H1 (cell line): ENCODE measurements at regions not wholly inside any gene's neighbourhood (a gene's known extent, or its start where the extent isn't known, plus 50 kb on each side); places are given as distances from the start of the nearest gene placed in this dataset.

Source experiments
- CHD1 ChIP-seq: IDR thresholded peaks from 2 replicates; pipeline ENCODE4 v1.6.1; 2012; ENCODE audit warnings: low read depth, low read length, improper control_type of control experiment
- EP300 ChIP-seq, 2 experiments: IDR thresholded peaks; 1 replicate in 1 of 2; 2 replicates in 1 of 2; pipeline ENCODE4 v1.6.1; 2011 to 2012; ENCODE audit warnings: low read depth in 2 of 2, low read length in 2 of 2, mild to moderate bottlenecking in 2 of 2, borderline replicate concordance in 1 of 2, inconsistent platforms in 1 of 2, moderate library complexity in 1 of 2
- EZH2 ChIP-seq: fragments of 200-600 bp; sonication (generic); IDR thresholded peaks from 2 replicates; pipeline ENCODE4 v1.7.1; 2012; ENCODE audit warnings: low read depth, mild to moderate bottlenecking, moderate library complexity, low read length, inconsistent platforms; ENCODE audit not compliant: severe bottlenecking
- GTF2F1 ChIP-seq: IDR thresholded peaks from 2 replicates; pipeline ENCODE4 v1.6.1; 2012; ENCODE audit warnings: low read depth, low read length, improper control_type of control experiment, borderline replicate concordance
- POLR2A ChIP-seq, 2 experiments: IDR thresholded peaks; 1 replicate in 1 of 2; 2 replicates in 1 of 2; pipeline ENCODE4 v1.6.1; 2011; ENCODE audit warnings: low read depth in 2 of 2, low read length in 2 of 2, mild to moderate bottlenecking in 2 of 2; ENCODE audit errors: control extremely low read depth in 1 of 2
- RAD21 ChIP-seq, 2 experiments: IDR thresholded peaks in 1 of 2; conservative IDR thresholded peaks in 1 of 2; 2 replicates each; pipeline ENCODE4 v1.6.1; 2011; ENCODE audit warnings: low read depth in 2 of 2, low read length in 2 of 2, improper control_type of control experiment in 1 of 2, inconsistent platforms in 1 of 2, mild to moderate bottlenecking in 1 of 2, moderate library complexity in 1 of 2
- SIX5 ChIP-seq: IDR thresholded peaks from 2 replicates; pipeline ENCODE4 v1.6.1; 2011; ENCODE audit warnings: mild to moderate bottlenecking, low read depth, low read length
- TEAD4 ChIP-seq: IDR thresholded peaks from 2 replicates; pipeline ENCODE4 v1.6.1; 2012; ENCODE audit warnings: low read depth, low read length, inconsistent platforms, mixed read lengths
- ZNF274 ChIP-seq: IDR thresholded peaks from 2 replicates; pipeline ENCODE4 v1.7.0; 2012; ENCODE audit warnings: low read length, borderline replicate concordance; ENCODE audit errors: extremely low read depth
- TF ChIP-seq, protein P1 (sequence below), 3 experiments: IDR thresholded peaks; 1 replicate in 2 of 3; 2 replicates in 1 of 3; pipeline versions ENCODE4 v1.5.1 to v1.6.1; 2011; ENCODE audit warnings: low read length in 3 of 3, mild to moderate bottlenecking in 3 of 3, inconsistent platforms in 2 of 3, low read depth in 1 of 3, moderate library complexity in 1 of 3; ENCODE audit not compliant: insufficient read depth in 1 of 3; ENCODE audit errors: control extremely low read depth in 1 of 3
- TF ChIP-seq, protein P2 (sequence below): IDR thresholded peaks from 2 replicates; pipeline ENCODE4 v1.6.1; 2011; ENCODE audit warnings: low read length, improper control_type of control experiment

DNA sequence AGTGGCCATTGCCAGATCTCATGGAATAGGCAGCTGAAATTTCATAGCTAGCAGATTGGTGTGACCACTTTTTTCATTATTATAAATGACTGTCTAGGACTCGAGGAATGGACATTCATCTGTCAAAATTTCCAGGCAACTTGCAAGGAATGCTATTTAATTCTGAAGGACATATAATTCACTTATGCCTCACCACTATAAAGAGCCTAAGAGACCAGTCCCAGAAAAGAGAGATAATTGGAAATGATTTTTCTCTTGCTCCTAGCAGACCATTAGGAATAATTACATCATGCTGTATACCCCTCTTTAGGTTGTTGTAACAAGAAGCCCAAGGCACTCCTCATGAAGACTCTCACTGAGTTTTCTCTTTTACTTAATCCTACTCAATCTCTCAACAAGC is 557.4 kb upstream of the RAB6C start:
- TF ChIP-seq SIX5 (no peak), GTF2F1 (no peak), CHD1 (no peak), POLR2A (IDR thresholded peaks at IDR 0.05; ENCODE audit: control extremely low read depth in 1 of 2, low read depth in 2 of 2, low read length in 2 of 2) (no peak), RAD21 (IDR thresholded peaks at IDR 0.05 in 1 of 2, conservative IDR thresholded peaks at IDR 0.05 in 1 of 2; ENCODE audit: low read depth in 2 of 2, low read length in 2 of 2) (no peak), EZH2 (no peak), TEAD4 (no peak), ZNF274 (no peak), EP300 (IDR thresholded peaks at IDR 0.05; ENCODE audit: borderline replicate concordance in 1 of 2, low read depth in 2 of 2, low read length in 2 of 2) (no peak)
- TF ChIP-seq, protein P1, sequence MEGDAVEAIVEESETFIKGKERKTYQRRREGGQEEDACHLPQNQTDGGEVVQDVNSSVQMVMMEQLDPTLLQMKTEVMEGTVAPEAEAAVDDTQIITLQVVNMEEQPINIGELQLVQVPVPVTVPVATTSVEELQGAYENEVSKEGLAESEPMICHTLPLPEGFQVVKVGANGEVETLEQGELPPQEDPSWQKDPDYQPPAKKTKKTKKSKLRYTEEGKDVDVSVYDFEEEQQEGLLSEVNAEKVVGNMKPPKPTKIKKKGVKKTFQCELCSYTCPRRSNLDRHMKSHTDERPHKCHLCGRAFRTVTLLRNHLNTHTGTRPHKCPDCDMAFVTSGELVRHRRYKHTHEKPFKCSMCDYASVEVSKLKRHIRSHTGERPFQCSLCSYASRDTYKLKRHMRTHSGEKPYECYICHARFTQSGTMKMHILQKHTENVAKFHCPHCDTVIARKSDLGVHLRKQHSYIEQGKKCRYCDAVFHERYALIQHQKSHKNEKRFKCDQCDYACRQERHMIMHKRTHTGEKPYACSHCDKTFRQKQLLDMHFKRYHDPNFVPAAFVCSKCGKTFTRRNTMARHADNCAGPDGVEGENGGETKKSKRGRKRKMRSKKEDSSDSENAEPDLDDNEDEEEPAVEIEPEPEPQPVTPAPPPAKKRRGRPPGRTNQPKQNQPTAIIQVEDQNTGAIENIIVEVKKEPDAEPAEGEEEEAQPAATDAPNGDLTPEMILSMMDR (IDR thresholded peaks at IDR 0.05; ENCODE audit: control extremely low read depth in 1 of 3, insufficient read depth in 1 of 3, low read depth in 1 of 3, low read length in 3 of 3): no peak
- TF ChIP-seq, protein P2, sequence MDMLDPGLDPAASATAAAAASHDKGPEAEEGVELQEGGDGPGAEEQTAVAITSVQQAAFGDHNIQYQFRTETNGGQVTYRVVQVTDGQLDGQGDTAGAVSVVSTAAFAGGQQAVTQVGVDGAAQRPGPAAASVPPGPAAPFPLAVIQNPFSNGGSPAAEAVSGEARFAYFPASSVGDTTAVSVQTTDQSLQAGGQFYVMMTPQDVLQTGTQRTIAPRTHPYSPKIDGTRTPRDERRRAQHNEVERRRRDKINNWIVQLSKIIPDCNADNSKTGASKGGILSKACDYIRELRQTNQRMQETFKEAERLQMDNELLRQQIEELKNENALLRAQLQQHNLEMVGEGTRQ: no peak
